Fibroblast of lung (primary cell): ENCODE measurements at regions not wholly inside any gene's neighbourhood (a gene's known extent, or its start where the extent isn't known, plus 50 kb on each side); places are given as distances from the start of the nearest gene placed in this dataset.

Experiments used
- DNase-seq, 2 donors: peaks; one replicate each; pipeline versions ENCODE4 v3.0.0 to v3.0.0-alpha.2; 2010; ENCODE audit warnings: low read depth in 2 of 2
- H2AFZ ChIP-seq: 2 replicates; pipeline ENCODE4 v1.5.1; 2012; ENCODE audit warnings: low read length, control low read depth, inconsistent platforms
- H3K27ac ChIP-seq: 2 replicates; pipeline ENCODE4 v1.5.1; 2011; ENCODE audit warnings: low read length, control low read depth; ENCODE audit not compliant: insufficient read depth
- H3K27me3 ChIP-seq: 2 replicates; pipeline ENCODE4 v1.5.1; 2011; ENCODE audit warnings: mild to moderate bottlenecking, low read length; ENCODE audit not compliant: control insufficient read depth, insufficient read depth
- H3K36me3 ChIP-seq: 2 replicates; pipeline ENCODE4 v1.5.1; 2011; ENCODE audit warnings: low read length; ENCODE audit not compliant: control insufficient read depth, insufficient read depth
- H3K4me1 ChIP-seq: 2 replicates; pipeline ENCODE4 v1.5.1; 2011; ENCODE audit warnings: low read length; ENCODE audit not compliant: control insufficient read depth, insufficient read depth; ENCODE audit errors: extremely low read depth
- H3K4me2 ChIP-seq: 2 replicates; pipeline ENCODE4 v1.5.1; 2011; ENCODE audit warnings: low read length, control low read depth; ENCODE audit not compliant: insufficient read depth; ENCODE audit errors: extremely low read depth
- H3K4me3 ChIP-seq, 4 experiments: fragments of 200-600 bp in 1 of 4; sonication (generic) in 1 of 4; replicated peaks in 1 of 4; 2 replicates each; pipeline ENCODE4 v1.5.1; 2011 to 2016; ENCODE audit warnings: low read length in 4 of 4, low read depth in 3 of 4, mild to moderate bottlenecking in 3 of 4, control low read depth in 2 of 4, inconsistent platforms in 1 of 4, mixed read lengths in 1 of 4; ENCODE audit not compliant: insufficient read depth in 1 of 4; ENCODE audit errors: control extremely low read depth in 1 of 4
- H3K79me2 ChIP-seq: 2 replicates; pipeline ENCODE4 v1.5.1; 2012; ENCODE audit warnings: mild to moderate bottlenecking, low read length, inconsistent platforms; ENCODE audit not compliant: control insufficient read depth, insufficient read depth
- H3K9ac ChIP-seq: 2 replicates; pipeline ENCODE4 v1.5.1; 2011; ENCODE audit warnings: mild to moderate bottlenecking, low read length, control low read depth; ENCODE audit not compliant: insufficient read depth
- H3K9me3 ChIP-seq: 2 replicates; pipeline ENCODE4 v1.5.1; 2012; ENCODE audit warnings: low read depth, low read length; ENCODE audit not compliant: control insufficient read depth, insufficient read depth
- H4K20me1 ChIP-seq: 2 replicates; pipeline ENCODE4 v1.5.1; 2011; ENCODE audit warnings: low read length; ENCODE audit not compliant: control insufficient read depth, insufficient read depth; ENCODE audit errors: extremely low read depth
- EZH2 ChIP-seq: IDR thresholded peaks from 2 replicates; pipeline ENCODE4 v1.5.1; 2012; ENCODE audit warnings: low read length, control low read depth, mild to moderate bottlenecking; ENCODE audit errors: missing control alignments
- TF ChIP-seq, protein P1 (sequence below), 2 donors: IDR thresholded peaks in 1 of 2; conservative IDR thresholded peaks in 1 of 2; 1 replicate in 1 of 2; 2 replicates in 1 of 2; pipeline ENCODE4 v1.5.1; 2011 to 2012; ENCODE audit warnings: low read length in 2 of 2, control low read depth in 1 of 2, inconsistent platforms in 1 of 2, low read depth in 1 of 2, mild to moderate bottlenecking in 1 of 2

DNA sequence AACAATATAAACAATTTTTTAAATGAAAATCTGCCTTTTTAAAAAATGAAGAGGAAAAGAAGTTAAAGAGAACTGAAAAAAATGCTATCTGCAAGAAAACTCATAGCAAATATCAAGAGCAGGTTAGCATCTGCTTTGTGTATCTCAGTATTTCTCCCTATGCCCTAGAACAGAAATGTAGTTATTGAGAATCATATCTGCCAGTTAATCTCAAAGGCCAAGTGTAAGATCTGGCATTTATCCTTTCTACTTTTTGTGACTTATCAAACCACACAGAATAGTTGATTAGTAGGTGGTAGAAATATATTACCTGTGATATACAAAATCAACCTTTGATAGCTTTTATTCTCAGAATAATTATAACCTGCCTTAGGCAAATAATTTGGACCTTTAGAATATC, 1699.8 kb downstream of the EFNA5 start:
- no peak overlapping the region for H3K9ac ChIP-seq
- DNase-seq: no peak
- H3K9me3 ChIP-seq: no peaks in the 10 kb centered on the region
- no peak overlapping the region for H2AFZ ChIP-seq
- no peaks in the 10 kb centered on the region for H3K27me3 ChIP-seq
- H3K36me3 ChIP-seq: no peaks in the 10 kb centered on the region
- H3K4me2 ChIP-seq: no peak overlapping the region
- TF ChIP-seq, protein P1, sequence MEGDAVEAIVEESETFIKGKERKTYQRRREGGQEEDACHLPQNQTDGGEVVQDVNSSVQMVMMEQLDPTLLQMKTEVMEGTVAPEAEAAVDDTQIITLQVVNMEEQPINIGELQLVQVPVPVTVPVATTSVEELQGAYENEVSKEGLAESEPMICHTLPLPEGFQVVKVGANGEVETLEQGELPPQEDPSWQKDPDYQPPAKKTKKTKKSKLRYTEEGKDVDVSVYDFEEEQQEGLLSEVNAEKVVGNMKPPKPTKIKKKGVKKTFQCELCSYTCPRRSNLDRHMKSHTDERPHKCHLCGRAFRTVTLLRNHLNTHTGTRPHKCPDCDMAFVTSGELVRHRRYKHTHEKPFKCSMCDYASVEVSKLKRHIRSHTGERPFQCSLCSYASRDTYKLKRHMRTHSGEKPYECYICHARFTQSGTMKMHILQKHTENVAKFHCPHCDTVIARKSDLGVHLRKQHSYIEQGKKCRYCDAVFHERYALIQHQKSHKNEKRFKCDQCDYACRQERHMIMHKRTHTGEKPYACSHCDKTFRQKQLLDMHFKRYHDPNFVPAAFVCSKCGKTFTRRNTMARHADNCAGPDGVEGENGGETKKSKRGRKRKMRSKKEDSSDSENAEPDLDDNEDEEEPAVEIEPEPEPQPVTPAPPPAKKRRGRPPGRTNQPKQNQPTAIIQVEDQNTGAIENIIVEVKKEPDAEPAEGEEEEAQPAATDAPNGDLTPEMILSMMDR (conservative IDR thresholded peaks at IDR 0.05 in 1 of 2, IDR thresholded peaks at IDR 0.05 in 1 of 2; ENCODE audit: low read depth in 1 of 2, low read length in 2 of 2): no peak
- TF ChIP-seq EZH2: no peak
- no peak overlapping the region for H3K4me3 ChIP-seq
- no peaks in the 10 kb centered on the region for H3K4me1 ChIP-seq
- no peaks in the 10 kb centered on the region for H3K79me2 ChIP-seq
- no peak overlapping the region for H3K27ac ChIP-seq
- no peaks in the 10 kb centered on the region for H4K20me1 ChIP-seq

DNA sequence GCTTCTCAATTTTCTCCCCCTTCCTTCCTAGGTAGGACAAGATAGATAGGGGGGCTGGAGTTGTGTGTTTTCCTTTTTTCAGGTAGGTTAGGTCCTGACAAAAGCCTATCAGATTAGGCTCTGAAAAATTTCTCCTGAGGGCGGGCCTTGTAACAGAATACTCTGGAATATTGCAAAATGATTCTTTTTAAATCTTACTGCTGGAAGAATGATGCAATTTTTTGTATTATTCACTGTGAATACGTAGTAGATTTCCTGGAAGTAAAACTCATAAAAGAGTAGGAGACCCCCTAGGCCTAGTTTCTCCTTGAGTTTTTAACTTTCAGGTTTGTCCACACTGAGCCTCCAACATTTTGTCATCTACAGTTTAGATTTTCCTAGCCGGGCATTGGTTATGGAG, 1701.8 kb downstream of the EFNA5 start:
- Histone ChIP-seq H2AFZ (peak overlapping the region; percentile 5), H3K27ac (no peak overlapping the region), H3K4me1 (no peaks in the 10 kb centered on the region), H3K36me3 (no peaks in the 10 kb centered on the region), H3K9me3 (no peaks in the 10 kb centered on the region), H3K4me2 (no peak overlapping the region), H4K20me1 (no peaks in the 10 kb centered on the region), H3K9ac (no peak overlapping the region), H3K79me2 (no peaks in the 10 kb centered on the region), H3K27me3 (no peaks in the 10 kb centered on the region), H3K4me3 (no peak overlapping the region)
- DNase-seq: peak in 1 of 2 donors; percentile 38
- TF ChIP-seq, protein P1 (conservative IDR thresholded peaks at IDR 0.05 in 1 of 2, IDR thresholded peaks at IDR 0.05 in 1 of 2; ENCODE audit: low read depth in 1 of 2, low read length in 2 of 2): no peak
- TF ChIP-seq EZH2: no peak

DNA sequence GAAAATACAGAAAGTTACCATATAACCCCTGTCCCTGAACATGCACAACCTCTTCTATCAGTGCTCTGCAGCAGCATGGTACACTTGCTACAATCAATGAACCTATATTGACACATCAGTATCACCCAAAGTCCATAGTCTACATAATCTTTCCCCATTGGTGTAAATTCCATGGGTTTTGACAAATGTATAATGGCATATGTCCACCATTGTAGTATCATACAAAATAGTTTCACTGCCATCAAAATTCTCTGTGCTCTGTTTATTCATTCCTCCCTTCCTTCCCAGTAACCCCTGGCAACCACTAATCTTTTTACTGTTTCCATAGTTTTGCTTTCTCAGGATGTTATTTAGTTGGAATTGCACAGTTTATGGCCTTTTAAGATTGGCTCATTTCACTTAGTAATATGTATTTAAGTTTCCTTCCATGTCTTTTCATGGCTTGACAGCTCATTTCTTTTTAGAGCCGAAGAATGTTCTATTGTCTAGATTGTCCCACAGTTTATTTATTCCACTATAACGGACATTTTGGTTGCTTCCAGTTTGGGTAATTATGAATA, 1707.0 kb downstream of the EFNA5 start:
- no peaks in the 10 kb centered on the region for H3K9me3 ChIP-seq
- H3K4me1 ChIP-seq: no peaks in the 10 kb centered on the region
- no peak overlapping the region for H3K9ac ChIP-seq
- no peak overlapping the region for H3K27ac ChIP-seq
- H2AFZ ChIP-seq: peak overlapping the region; percentile 29
- H3K27me3 ChIP-seq: no peaks in the 10 kb centered on the region
- no peak for DNase-seq
- no peaks in the 10 kb centered on the region for H4K20me1 ChIP-seq
- H3K4me2 ChIP-seq: no peak overlapping the region
- no peaks in the 10 kb centered on the region for H3K36me3 ChIP-seq
- H3K4me3 ChIP-seq: no peak overlapping the region
- TF ChIP-seq, protein P1 (conservative IDR thresholded peaks at IDR 0.05 in 1 of 2, IDR thresholded peaks at IDR 0.05 in 1 of 2; ENCODE audit: low read depth in 1 of 2, low read length in 2 of 2): no peak
- no peak for TF ChIP-seq EZH2
- H3K79me2 ChIP-seq: no peaks in the 10 kb centered on the region
